G401 (cell line): ENCODE measurements at regions not wholly inside any gene's neighbourhood (a gene's known extent, or its start where the extent isn't known, plus 50 kb on each side); places are given as distances from the start of the nearest gene placed in this dataset.
A peak's percentile ranks its signal among the peaks of the same experiment; 100 is the strongest.
"Not testable (repeated sequence)": the region's sequence is repeated elsewhere in the genome, so short reads cannot be mapped to it uniquely, and the experiment has no call there.

Experiments
- DNase-seq: peaks from one replicate; pipeline ENCODE4 v3.0.0-alpha.2; 2015; ENCODE audit warnings: low spot score
- in situ Hi-C: cut with HindIII; loops from 2 replicates; pipeline ENCODE4 v1.10.0; 2016; ENCODE audit warnings: low sequenced_read_pairs, mixed read lengths

- in situ Hi-C loops, result no loop called here
- DNase-seq, result no peak
Observed at GRCh38 chr7:45259227-45259596, 101.6 kb downstream of the RAMP3 start.

DNA sequence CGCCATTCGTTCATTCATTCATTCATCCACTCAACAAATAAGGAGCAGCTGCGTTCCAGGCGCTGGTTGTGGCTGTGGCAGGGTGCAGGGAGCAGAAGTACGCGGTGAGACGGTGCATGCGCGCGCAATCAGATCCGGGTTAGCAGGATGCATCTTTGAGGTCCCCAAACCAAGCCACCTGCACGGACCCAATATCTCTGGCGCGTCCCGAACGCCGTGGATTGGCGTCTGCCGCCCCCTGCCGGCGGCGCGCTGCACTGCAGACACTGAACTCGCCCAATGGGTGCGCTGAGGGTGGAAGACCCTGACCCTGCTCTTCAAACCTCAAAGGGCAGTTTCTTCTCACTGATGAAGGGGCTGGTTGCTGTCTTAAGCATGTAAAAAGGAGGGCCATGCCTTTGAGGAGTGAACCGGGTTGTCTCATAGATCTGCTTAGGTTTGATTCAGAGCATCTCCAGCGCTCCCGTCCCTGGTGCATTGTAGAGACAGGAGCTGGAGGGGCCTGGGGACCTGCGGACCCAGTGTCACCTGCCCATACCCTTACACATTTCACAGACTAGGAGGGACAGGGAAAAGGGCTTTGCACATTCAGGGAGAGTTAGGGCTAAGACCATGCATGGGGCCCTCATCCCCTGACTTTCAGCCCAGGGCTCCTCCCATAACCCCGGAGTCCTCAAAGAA lies 102.5 kb downstream of the RAMP3 start:
- DNase-seq, result peak; percentile 65
- in situ Hi-C loops, result no loop called here

DNA sequence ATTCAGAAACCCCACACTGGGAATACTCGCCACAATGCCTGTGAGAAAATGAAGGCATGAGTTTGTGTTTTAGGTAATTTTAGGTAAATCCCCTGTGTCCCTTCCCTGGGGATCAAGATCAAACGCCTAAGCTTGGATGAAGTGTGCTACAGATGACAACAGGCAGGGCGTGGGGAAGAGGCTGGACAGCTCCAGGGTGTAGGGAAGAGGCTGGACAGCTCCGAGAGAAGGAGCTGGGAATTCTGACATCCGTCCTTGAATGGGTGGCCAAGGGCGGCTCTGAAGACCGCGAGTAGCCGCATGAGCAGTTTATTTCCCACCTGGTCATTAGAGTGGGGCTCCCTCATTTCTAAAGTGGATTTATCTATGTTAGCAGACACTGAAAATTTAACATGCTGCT lies 109.7 kb downstream of the RAMP3 start:
- in situ Hi-C loops, result no loop called here
- no peak for DNase-seq

- in situ Hi-C loops, result no loop called here
- no peak for DNase-seq
Observed at GRCh38 chr7:45268013-45268412, 110.4 kb downstream of the RAMP3 start.

DNA sequence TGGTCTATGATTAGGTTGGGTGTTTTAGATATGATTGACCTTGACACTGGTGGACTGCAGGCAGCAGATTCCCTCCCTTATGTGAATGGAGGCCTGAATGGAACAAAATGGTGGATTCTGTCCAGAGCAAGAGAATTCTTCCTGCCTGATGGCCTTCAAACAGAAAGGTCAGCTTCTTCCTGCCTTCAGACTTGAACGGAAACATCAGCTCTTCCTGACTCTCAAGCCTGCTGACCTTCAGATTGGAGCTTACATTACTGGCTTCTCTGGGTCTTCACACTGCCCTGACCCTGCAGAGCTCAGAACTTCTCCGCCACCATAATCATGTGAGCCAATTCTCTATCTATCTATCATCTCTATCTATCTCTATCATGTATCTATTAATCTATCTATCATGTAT lies 111.6 kb downstream of the RAMP3 start:
- no peak for DNase-seq
- in situ Hi-C loops, result no loop called here

GRCh38 chr7:45278763-45279398 lies 121.3 kb downstream of the RAMP3 start:
- in situ Hi-C loops, result no loop called here
- DNase-seq, result no peak

DNA sequence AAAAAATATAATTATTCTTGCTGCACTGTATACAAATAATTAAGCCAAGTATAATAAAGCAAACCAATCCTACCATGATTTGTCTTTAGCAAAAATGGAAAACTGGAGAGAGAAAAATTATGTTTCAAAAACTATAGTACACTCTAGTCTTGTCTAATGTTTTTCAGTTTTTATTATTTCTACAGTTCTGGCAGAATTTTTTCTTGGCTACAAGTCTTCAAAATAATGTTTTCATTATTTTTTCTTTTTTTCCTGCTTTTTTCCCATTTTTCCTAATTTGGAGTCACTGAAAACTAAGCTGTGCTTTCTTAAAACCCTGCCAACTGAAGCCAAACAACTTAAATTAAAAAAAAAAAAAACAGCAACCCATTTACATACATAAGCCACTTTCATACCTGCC lies 132.0 kb downstream of the RAMP3 start:
- DNase-seq, in situ Hi-C loops: not testable (repeated sequence)

DNA sequence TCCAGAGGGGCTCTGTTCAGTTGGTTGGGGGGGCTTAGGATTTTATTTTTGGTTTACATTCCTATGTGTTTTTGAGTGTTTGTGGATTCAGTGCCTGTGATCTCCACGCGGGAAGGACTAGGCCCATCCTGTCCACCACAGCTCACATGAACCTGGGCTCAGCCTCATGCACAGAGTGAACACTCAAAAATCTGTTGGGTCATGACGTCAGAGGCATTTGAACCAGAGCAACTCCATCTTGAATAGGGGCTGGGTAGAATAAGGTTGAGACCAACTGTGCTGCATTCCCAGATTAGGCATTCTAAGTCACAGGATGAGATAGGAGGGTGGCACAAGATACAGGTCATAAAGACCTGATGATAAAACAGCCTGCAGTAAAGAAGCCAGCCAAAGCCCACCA lies 133.3 kb downstream of the RAMP3 start:
- DNase-seq, result no peak
- in situ Hi-C loops, result no loop called here

DNA sequence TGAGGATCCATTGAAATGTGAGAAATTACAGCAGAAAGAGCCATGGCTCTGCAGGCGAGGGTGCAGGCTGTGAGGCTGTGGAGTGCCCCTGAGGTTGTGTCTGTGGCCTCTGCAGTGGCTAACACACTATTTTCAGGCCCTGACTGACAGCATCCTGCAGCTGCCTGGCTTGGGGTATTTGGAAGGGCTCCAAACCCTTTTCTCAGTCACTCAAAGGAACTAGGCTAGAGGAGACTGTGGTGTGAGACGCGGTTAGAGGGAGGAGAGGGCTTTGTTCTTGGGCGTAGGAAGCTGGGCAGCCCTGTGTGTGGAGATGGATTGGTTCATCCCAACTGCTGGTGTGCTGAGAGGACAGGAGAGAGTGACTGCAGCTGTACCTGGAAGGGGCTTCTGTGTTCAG lies 134.9 kb downstream of the RAMP3 start:
- peak; percentile 8 for DNase-seq
- in situ Hi-C loops, result no loop called here

DNA sequence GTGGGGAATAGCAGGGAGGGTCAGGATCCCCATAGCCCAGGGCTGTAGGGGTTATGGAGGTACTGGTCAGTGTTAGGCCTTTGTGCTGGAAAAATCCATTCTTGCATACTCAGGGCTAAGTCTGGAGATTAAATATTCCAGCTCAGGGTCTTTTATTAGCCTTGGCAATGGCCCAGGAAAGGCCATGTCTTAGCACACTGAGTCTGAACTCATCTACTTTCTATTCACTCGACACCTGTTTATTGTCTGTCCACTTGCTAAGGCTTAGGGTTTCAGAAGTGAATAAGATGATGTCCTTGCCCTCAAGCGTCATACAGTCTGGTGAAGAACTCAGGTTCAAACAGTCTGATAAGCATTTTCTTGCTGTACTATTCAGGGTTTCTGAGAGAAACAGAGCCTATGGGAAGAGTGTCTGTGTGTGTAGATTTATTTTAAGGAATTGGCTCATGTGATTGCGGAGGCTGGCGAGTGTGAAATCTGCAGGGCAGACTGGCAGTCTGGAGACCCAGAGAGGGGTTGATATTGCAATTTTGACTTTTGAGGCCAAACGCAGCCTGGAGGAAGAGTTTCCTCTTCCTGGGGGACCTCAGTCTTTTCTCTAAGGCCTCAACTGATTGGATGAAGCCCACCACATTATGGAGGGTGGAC lies 135.8 kb downstream of the RAMP3 start:
- peak; percentile 29 for DNase-seq
- in situ Hi-C loops, result no loop called here

GRCh38 chr7:45294559-45294958 lies 137.0 kb downstream of the RAMP3 start:
- DNase-seq, result peak; percentile 65
- in situ Hi-C loops, result no loop called here

GRCh38 chr7:45295222-45295621 lies 137.6 kb downstream of the RAMP3 start:
- peak; percentile 91 for DNase-seq
- in situ Hi-C loops, result no loop called here

- no peak for DNase-seq
- in situ Hi-C loops, result no loop called here
Observed at GRCh38 chr7:45296748-45297147, 139.2 kb downstream of the RAMP3 start.

DNA sequence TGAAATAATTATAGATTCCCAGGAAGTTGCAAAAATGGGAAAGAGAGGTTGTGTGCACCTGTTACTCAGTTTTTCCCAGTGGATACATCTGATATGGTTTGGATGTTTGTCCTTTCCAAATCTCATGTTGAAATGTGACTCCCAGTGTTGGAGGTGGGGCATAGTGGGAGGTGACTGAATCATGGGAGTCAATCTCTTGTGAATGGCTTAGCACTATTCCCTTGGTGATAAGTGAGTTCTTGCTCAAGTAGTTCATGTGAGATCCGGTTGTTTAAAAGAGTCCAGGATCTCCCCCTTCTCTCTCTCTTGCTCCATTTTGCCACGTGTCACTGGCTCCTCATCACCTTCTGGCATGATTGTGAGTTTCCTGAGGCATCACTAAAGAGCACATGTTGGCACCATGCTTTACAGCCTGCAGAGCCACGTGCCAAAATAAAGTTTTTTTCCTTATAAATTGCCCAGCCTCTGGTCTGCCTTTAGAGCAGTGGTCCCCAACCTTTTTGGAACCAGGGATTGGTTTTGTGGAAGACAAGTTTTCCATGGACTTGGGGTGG lies 149.2 kb downstream of the RAMP3 start:
- no peak for DNase-seq
- in situ Hi-C loops, result no loop called here

- in situ Hi-C loops, result no loop called here
- DNase-seq, result no peak
Observed at GRCh38 chr7:45311597-45311996, 154.0 kb downstream of the RAMP3 start.

GRCh38 chr7:45315512-45315911 lies 157.9 kb downstream of the RAMP3 start:
- in situ Hi-C loops, DNase-seq: not testable (repeated sequence)

DNA sequence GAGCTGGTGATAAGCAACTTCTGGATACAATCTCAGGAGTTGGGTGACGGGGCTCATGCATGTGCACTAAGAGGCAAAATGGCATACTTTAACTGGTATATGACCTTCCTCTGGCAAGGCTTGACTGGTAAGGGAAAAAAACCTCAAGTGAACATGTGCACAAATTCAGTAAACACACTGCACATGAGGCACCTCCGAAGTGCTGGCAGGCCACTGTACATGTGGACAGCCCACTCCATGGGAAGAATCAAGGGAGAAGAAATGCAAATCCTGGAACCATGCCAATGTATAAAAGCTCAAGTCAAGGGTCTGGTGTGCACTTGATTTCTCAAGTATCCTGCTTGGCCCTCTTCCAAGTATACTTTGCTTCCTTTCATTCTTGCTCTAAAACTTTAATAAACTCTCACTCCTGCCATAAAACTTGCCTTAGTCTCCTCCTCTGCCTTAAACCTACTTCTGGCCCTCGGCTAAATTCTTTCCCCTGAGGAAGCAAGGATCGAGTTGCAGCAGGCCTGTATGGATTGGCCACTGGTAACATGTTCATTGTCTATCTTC lies 167.2 kb downstream of the RAMP3 start:
- in situ Hi-C loops, result no loop called here
- no peak for DNase-seq

DNA sequence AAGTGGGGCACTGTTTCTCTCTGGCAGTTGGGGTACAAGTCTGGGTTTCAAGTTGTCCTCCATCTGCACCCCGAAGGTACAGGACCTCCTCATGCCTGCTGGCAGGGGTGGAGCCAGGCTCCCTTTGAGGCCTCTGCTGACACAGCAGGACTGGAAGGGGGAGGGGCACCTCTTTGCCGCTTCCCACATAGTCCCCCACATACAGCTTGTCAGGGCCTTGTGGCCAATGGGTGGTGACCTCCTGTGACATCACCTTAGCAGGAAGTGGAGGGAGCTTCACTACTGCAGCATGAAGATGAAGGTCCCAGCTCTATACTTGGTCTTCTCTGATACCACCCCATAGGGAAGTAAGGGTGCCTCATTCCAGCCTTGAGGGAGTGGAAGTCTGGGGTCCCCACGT lies 167.8 kb downstream of the RAMP3 start:
- in situ Hi-C loops, result no loop called here
- no peak for DNase-seq

- no peak for DNase-seq
- in situ Hi-C loops, result no loop called here
Observed at GRCh38 chr7:45328403-45328981, 170.9 kb downstream of the RAMP3 start.

DNA sequence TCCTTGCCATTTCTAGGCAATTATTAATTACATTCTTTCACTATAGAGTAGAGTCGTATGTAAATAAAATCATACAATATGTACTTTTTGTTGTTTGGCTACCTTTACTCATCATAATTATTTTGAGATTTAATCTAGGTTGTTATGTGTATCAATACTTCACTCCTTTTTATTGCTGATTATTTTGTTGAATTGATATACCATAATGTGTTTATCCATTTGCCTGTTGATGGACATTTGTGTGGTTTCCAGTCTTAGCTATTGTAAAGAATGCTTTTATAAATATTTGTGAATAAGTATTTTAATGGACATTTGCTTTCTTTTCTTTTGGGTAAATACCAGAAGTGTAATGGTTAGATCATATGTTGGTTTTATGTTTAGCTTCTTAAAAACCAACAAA lies 174.0 kb downstream of the RAMP3 start:
- DNase-seq, result no peak
- in situ Hi-C loops, result no loop called here
